Nephron (organoid): ENCODE measurements at regions not wholly inside any gene's neighbourhood (a gene's known extent, or its start where the extent isn't known, plus 50 kb on each side); places are given as distances from the start of the nearest gene placed in this dataset.

Experiments used
- H3K27ac Mint-ChIP-seq, 3 experiments: 2 replicates each; pipeline ENCODE4 v1.8.0; 2020; ENCODE audit warnings: mixed read lengths in 3 of 3, mild to moderate bottlenecking in 2 of 3, moderate library complexity in 1 of 3
- H3K27me3 Mint-ChIP-seq: 2 replicates; pipeline ENCODE4 v1.8.0; 2021; ENCODE audit warnings: low read depth, mild to moderate bottlenecking, moderate library complexity, mixed read lengths
- H3K36me3 Mint-ChIP-seq: 2 replicates; pipeline ENCODE4 v1.8.0; 2020; ENCODE audit warnings: low read depth, mixed read lengths
- H3K4me1 Mint-ChIP-seq: 2 replicates; pipeline ENCODE4 v1.8.0; 2020; ENCODE audit warnings: mixed read lengths
- H3K4me3 Mint-ChIP-seq, 3 experiments: 2 replicates each; pipeline ENCODE4 v1.8.0; 2020; ENCODE audit warnings: mild to moderate bottlenecking in 3 of 3, mixed read lengths in 3 of 3, moderate library complexity in 2 of 3
- H3K9me3 Mint-ChIP-seq: 2 replicates; pipeline ENCODE4 v1.8.0; 2020; ENCODE audit warnings: mixed read lengths
- CTCF ChIP-seq, 3 experiments: fragments of 200-600 bp; sonication (generic); IDR thresholded peaks; one replicate each; pipeline ENCODE4 v1.5.0; 2021; ENCODE audit warnings: antibody characterized with exemption in 3 of 3; ENCODE audit not compliant: unreplicated experiment in 3 of 3

- Mint-ChIP-seq H3K9me3 (no peaks in the 10 kb centered on the region), H3K27ac (no peak overlapping the region), H3K27me3 (peaks cover 20% of the 10 kb centered on the region), H3K4me3 (no peak overlapping the region), H3K36me3 (no peaks in the 10 kb centered on the region), H3K4me1 (peaks cover 7% of the 10 kb centered on the region)
- TF ChIP-seq CTCF (IDR thresholded peaks at IDR 0.05; ENCODE audit: unreplicated experiment in 3 of 3), result no peak
These were observed 110.3 kb downstream of the CCT6B start for GRCh38 chr17:34850964-34851363.

- TF ChIP-seq CTCF (IDR thresholded peaks at IDR 0.05; ENCODE audit: unreplicated experiment in 3 of 3), result no peak
- Mint-ChIP-seq H3K27me3 (peaks cover 14% of the 10 kb centered on the region), H3K9me3 (no peaks in the 10 kb centered on the region), H3K4me3 (no peak overlapping the region), H3K27ac (no peak overlapping the region), H3K4me1 (peaks cover 7% of the 10 kb centered on the region), H3K36me3 (no peaks in the 10 kb centered on the region)
These were observed 111.2 kb downstream of the CCT6B start for GRCh38 chr17:34850023-34850422.

GRCh38 chr17:34847938-34848337 is 113.3 kb downstream of the CCT6B start:
- no peak overlapping the region for H3K27ac Mint-ChIP-seq
- H3K36me3 Mint-ChIP-seq, result no peaks in the 10 kb centered on the region
- H3K9me3 Mint-ChIP-seq, result no peaks in the 10 kb centered on the region
- no peaks in the 10 kb centered on the region for H3K4me1 Mint-ChIP-seq
- H3K27me3 Mint-ChIP-seq, result peaks cover 13% of the 10 kb centered on the region
- TF ChIP-seq CTCF (IDR thresholded peaks at IDR 0.05; ENCODE audit: unreplicated experiment in 3 of 3), result no peak
- H3K4me3 Mint-ChIP-seq, result no peak overlapping the region

GRCh38 chr17:34845296-34845695 is 116.0 kb downstream of the CCT6B start:
- Mint-ChIP-seq H3K9me3 (no peaks in the 10 kb centered on the region), H3K27me3 (peaks cover 25% of the 10 kb centered on the region), H3K4me3 (no peak overlapping the region), H3K27ac (no peak overlapping the region), H3K4me1 (no peaks in the 10 kb centered on the region), H3K36me3 (no peaks in the 10 kb centered on the region)
- no peak for TF ChIP-seq CTCF (IDR thresholded peaks at IDR 0.05; ENCODE audit: unreplicated experiment in 3 of 3)

GRCh38 chr17:34843682-34844081 is 117.6 kb downstream of the CCT6B start:
- Mint-ChIP-seq H3K36me3 (no peaks in the 10 kb centered on the region), H3K27me3 (peaks cover 27% of the 10 kb centered on the region), H3K9me3 (no peaks in the 10 kb centered on the region)

More at GRCh38 chr17:34843682-34844081, 117.6 kb downstream of the CCT6B start:
- H3K27ac Mint-ChIP-seq, result no peak overlapping the region
- TF ChIP-seq CTCF (IDR thresholded peaks at IDR 0.05; ENCODE audit: unreplicated experiment in 3 of 3), result no peak
- H3K4me1 Mint-ChIP-seq, result no peaks in the 10 kb centered on the region
- H3K4me3 Mint-ChIP-seq, result no peak overlapping the region
